ENCODE measurements at regions not wholly inside any gene's neighbourhood (a gene's known extent, or its start where the extent isn't known, plus 50 kb on each side); places are given as distances from the start of the nearest gene placed in this dataset.

GRCh38 chr6:29999416-29999815, 57.1 kb downstream of the HLA-A start:
- H3K4me1 ChIP-seq (ENCODE audit: insufficient read depth, low read length), result no peaks in the 10 kb centered on the region
- H3K27me3 ChIP-seq (ENCODE audit: insufficient read depth, low read length), result peaks cover 2% of the 10 kb centered on the region
- no peaks in the 10 kb centered on the region for H3K9me3 ChIP-seq (ENCODE audit: low read depth, low read length)
- no peak overlapping the region for H3K4me3 ChIP-seq (ENCODE audit: low read length)

DNA sequence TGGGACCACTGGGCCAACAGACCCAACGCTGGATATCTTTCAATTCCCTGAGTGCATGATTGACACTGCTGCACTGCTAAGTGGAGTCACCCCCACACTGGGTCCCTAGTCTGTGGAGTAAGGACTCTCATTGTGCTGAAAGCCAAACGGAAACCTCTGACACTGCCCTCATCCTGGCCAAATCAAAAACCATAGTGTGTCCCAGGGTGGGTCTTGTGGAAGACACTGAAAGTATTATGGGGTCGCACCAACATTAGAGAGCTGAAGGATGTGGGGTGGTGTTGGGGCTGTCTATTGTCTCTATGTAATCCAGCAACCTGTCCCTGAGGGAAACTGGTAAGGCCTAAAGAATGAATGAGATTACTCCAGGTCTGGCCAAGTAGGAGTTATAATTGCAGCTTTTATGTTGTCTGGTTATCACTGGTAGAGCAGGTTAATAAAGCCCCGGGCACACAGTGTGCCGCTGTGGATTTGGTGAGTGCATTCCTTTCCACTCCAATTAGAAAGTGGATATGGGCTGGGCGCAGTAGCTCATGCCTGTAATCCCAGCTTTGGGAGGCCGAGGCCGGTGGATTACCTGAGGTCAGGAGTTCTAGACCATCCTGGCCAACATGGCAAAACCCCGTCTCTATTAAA, 57.9 kb downstream of the HLA-A start:
- H3K4me1 ChIP-seq (ENCODE audit: insufficient read depth, low read length), result no peaks in the 10 kb centered on the region
- H3K9me3 ChIP-seq (ENCODE audit: low read depth, low read length), result no peaks in the 10 kb centered on the region
- H3K27me3 ChIP-seq (ENCODE audit: insufficient read depth, low read length), result peaks cover 8% of the 10 kb centered on the region
- H3K4me3 ChIP-seq (ENCODE audit: low read length), result no peak overlapping the region

- no peak overlapping the region for H3K4me3 ChIP-seq (ENCODE audit: low read length)
- peaks cover 20% of the 10 kb centered on the region for H3K4me1 ChIP-seq (ENCODE audit: insufficient read depth, low read length)
- H3K9me3 ChIP-seq (ENCODE audit: low read depth, low read length), result no peaks in the 10 kb centered on the region
- H3K27me3 ChIP-seq (ENCODE audit: insufficient read depth, low read length), result peaks cover 33% of the 10 kb centered on the region
Observed at GRCh38 chr6:30002871-30003270, 58.2 kb upstream of the POLR1H start.

DNA sequence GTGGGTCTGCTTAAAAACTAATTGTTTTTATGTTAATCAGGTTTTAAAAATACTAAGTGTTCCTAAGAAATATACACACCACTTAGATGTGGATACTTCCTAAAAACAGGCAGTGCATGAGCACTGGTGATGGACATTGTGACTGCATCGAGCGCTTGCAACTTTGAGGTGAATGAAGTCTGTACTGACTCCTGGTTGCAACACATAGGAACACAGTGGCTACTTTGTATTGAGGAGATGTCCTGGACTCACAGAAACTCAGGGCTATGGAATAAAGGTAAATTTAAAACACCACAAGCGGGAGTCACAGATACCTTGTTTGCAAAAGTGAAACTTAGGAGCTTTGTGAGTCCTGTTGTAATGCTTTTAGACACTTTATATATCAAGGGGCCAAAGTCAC, 55.6 kb upstream of the POLR1H start:
- Histone ChIP-seq H3K4me1 (ENCODE audit: insufficient read depth, low read length) (peaks cover 20% of the 10 kb centered on the region), H3K9me3 (ENCODE audit: low read depth, low read length) (no peaks in the 10 kb centered on the region), H3K4me3 (ENCODE audit: low read length) (no peak overlapping the region), H3K27me3 (ENCODE audit: insufficient read depth, low read length) (peaks cover 37% of the 10 kb centered on the region)

GRCh38 chr6:30006170-30007131, 54.6 kb upstream of the POLR1H start:
- Histone ChIP-seq H3K27me3 (ENCODE audit: insufficient read depth, low read length) (peaks cover 37% of the 10 kb centered on the region), H3K4me3 (ENCODE audit: low read length) (peak overlapping the region; percentile 33), H3K9me3 (ENCODE audit: low read depth, low read length) (no peaks in the 10 kb centered on the region), H3K4me1 (ENCODE audit: insufficient read depth, low read length) (peaks cover 20% of the 10 kb centered on the region)

DNA sequence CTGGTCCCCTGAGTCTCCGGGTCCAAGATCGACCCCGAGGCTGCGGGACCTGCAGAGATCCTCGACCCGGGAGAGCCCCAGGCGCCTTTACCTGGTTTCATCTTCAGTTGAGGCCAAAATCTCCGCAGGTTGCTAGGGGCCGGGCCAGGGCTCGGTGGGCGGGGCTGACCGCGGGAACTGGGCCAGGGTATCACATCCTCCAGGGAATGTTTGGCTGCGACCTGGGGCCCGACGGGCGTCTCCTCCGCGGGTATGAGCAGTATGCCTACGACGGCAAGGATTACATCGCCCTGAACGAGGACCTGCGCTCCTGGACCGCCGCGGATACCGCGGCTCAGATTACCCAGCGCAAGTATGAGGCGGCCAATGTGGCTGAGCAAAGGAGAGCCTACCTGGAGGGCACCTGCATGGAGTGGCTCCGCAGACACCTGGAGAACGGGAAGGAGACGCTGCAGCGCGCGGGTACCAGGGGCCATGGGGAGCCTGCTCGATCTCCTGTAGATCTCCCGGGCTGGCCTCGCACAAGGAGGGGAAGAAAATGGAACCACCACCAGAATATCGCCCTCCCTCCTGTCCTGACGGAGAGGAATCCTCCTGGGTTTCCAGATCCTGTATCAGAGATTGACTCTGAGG, 53.8 kb upstream of the POLR1H start:
- peaks cover 37% of the 10 kb centered on the region for H3K27me3 ChIP-seq (ENCODE audit: insufficient read depth, low read length)
- peak overlapping the region; percentile 33 for H3K4me3 ChIP-seq (ENCODE audit: low read length)
- no peaks in the 10 kb centered on the region for H3K9me3 ChIP-seq (ENCODE audit: low read depth, low read length)
- peaks cover 20% of the 10 kb centered on the region for H3K4me1 ChIP-seq (ENCODE audit: insufficient read depth, low read length)

DNA sequence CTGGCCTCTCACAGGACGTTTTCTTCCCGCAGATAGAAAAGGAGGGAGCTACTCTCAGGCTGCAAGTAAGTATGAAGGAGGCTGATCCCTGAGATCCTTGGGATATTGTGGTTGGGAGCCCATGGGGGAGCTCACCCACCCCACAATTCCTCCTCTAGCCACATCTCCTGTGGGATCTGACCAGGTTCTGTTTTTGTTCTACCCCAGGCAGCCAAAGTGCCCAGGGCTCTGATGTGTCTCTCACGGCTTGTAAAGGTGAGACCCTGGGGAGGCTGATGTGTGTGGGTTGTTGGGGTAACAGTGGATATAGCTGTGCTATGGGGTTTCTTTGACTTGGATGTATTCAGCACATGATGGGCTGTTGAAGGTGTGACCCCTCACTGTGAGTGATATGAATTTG, 52.0 kb upstream of the POLR1H start:
- Histone ChIP-seq H3K27me3 (ENCODE audit: insufficient read depth, low read length) (peaks cover 37% of the 10 kb centered on the region), H3K9me3 (ENCODE audit: low read depth, low read length) (no peaks in the 10 kb centered on the region), H3K4me3 (ENCODE audit: low read length) (no peak overlapping the region), H3K4me1 (ENCODE audit: insufficient read depth, low read length) (peaks cover 20% of the 10 kb centered on the region)
